ENCODE measurements at regions not wholly inside any gene's neighbourhood (a gene's known extent, or its start where the extent isn't known, plus 50 kb on each side); places are given as distances from the start of the nearest gene placed in this dataset.
"Not testable (repeated sequence)": the region's sequence is repeated elsewhere in the genome, so short reads cannot be mapped to it uniquely, and the experiment has no call there.

- CTCF ChIA-PET (ENCODE audit: partially characterized antibody) = interaction anchor here (1.1 kb wide), 1 partner anchor 89 kb away, joined by 3 read pairs; no protein-coding TSS in a partner anchor
- POLR2A ChIA-PET (ENCODE audit: partially characterized antibody); H3K27me3 ChIP-seq (replicated peaks in 1 of 4; ENCODE audit: control insufficient read depth in 3 of 4, extremely low read depth in 1 of 4, insufficient read depth in 3 of 4, low read length in 3 of 4): not testable (repeated sequence)
These were observed 508.2 kb upstream of the CYLC2 start for GRCh38 chr9:102486976-102487375.

More at GRCh38 chr9:102486976-102487375, 508.2 kb upstream of the CYLC2 start:
- H3K4me2 ChIP-seq (ENCODE audit: insufficient read depth in 1 of 2, low read depth in 2 of 2, low read length in 2 of 2); H2AK5ac ChIP-seq (ENCODE audit: low read depth, low read length); H2BK120ac ChIP-seq (replicated peaks; ENCODE audit: low read depth, low read length); H3K9me3 ChIP-seq (ENCODE audit: insufficient read depth in 2 of 2, low read depth in 1 of 2, low read length in 1 of 2); H2BK20ac ChIP-seq (ENCODE audit: low read length); FAIRE-seq; H3K18ac ChIP-seq (ENCODE audit: extremely low read depth, low read length); H2AFZ ChIP-seq (ENCODE audit: low read length); H2BK15ac ChIP-seq (ENCODE audit: low read length); H4K91ac ChIP-seq (replicated peaks; ENCODE audit: insufficient read length, low read length); H2BK12ac ChIP-seq (ENCODE audit: low read depth, low read length); H3K4me3 ChIP-seq (ENCODE audit: extremely low read depth in 1 of 4, insufficient read depth in 2 of 4, low read depth in 3 of 4, low read length in 4 of 4); H4K8ac ChIP-seq (ENCODE audit: extremely low read depth, insufficient read depth, low read length); H3K27ac ChIP-seq (ENCODE audit: low read depth, low read length); H3K79me1 ChIP-seq (ENCODE audit: low read depth, low read length); H3K14ac ChIP-seq (ENCODE audit: insufficient read length); H3K4me1 ChIP-seq (replicated peaks in 1 of 4; ENCODE audit: control insufficient read depth in 3 of 4, insufficient read depth in 4 of 4, low read length in 3 of 4); H3K23me2 ChIP-seq (ENCODE audit: low read depth, low read length); H3K56ac ChIP-seq (replicated peaks; ENCODE audit: insufficient read length, low read depth, low read length); H3K79me2 ChIP-seq (ENCODE audit: control insufficient read depth in 1 of 2, insufficient read depth in 2 of 2, low read length in 2 of 2); H3K9ac ChIP-seq (replicated peaks in 1 of 4; ENCODE audit: extremely low read depth in 1 of 4, low read depth in 3 of 4, low read length in 3 of 4); H4K5ac ChIP-seq (ENCODE audit: insufficient read length, low read depth, low read length); H2BK5ac ChIP-seq (ENCODE audit: low read depth, low read length); DNase-seq (ENCODE audit: low read depth in 1 of 2, low spot score in 2 of 2); H3K36me3 ChIP-seq (ENCODE audit: control insufficient read depth in 2 of 4, insufficient read depth in 4 of 4, low read length in 3 of 4); H3K4ac ChIP-seq (replicated peaks; ENCODE audit: insufficient read length, low read depth, low read length); H3K23ac ChIP-seq (ENCODE audit: insufficient read length); H4K20me1 ChIP-seq (replicated peaks in 1 of 2; ENCODE audit: control insufficient read depth in 1 of 2, insufficient read depth in 2 of 2, low read length in 2 of 2): not testable (repeated sequence)
- 90% methylated on average over 8 of the region's 25 CpGs; no CpG with 5 or more reads in 1 of the 2 experiments for WGBS, 2 experiments (ENCODE audit: extremely low coverage in 1 of 2, insufficient coverage in 1 of 2, insufficient read length in 1 of 2, insufficient replicate concordance in 2 of 2, low coverage in 1 of 2, low lambda C conversion rate in 2 of 2, missing lambda C conversion rate in 1 of 2)

Measured in H1 (cell line).